NT2/D1 (cell line): ENCODE measurements at regions not wholly inside any gene's neighbourhood (a gene's known extent, or its start where the extent isn't known, plus 50 kb on each side); places are given as distances from the start of the nearest gene placed in this dataset.

Experiments
- DNase-seq: peaks from one replicate; pipeline ENCODE4 v3.0.0-alpha.2; 2011; ENCODE audit warnings: low read depth, low spot score
- H3K27me3 ChIP-seq: 2 replicates; pipeline ENCODE4 v1.6.0; 2011; ENCODE audit warnings: mild to moderate bottlenecking; ENCODE audit not compliant: insufficient read length, insufficient read depth
- H3K36me3 ChIP-seq: 2 replicates; pipeline ENCODE4 v1.6.1; 2011; ENCODE audit warnings: mild to moderate bottlenecking, low read length, mixed read lengths; ENCODE audit not compliant: insufficient read depth, insufficient read length
- H3K4me1 ChIP-seq: 2 replicates; pipeline ENCODE4 v1.5.1; 2011; ENCODE audit not compliant: insufficient read depth, insufficient read length
- H3K4me3 ChIP-seq: 2 replicates; pipeline ENCODE4 v1.5.1; 2011; ENCODE audit warnings: low read depth; ENCODE audit not compliant: insufficient read length
- H3K9ac ChIP-seq: 2 replicates; pipeline ENCODE4 v1.6.0; 2011; ENCODE audit warnings: low read depth; ENCODE audit not compliant: insufficient read length
- H3K9me3 ChIP-seq: 2 replicates; pipeline ENCODE4 v1.5.1; 2011; ENCODE audit warnings: mild to moderate bottlenecking, low read length; ENCODE audit not compliant: insufficient read depth
- SUZ12 ChIP-seq: IDR thresholded peaks from 2 replicates; pipeline ENCODE4 v1.6.1; 2011; ENCODE audit not compliant: insufficient read length, insufficient read depth; ENCODE audit errors: extremely low read depth
- YY1 ChIP-seq: IDR thresholded peaks from 2 replicates; pipeline ENCODE4 v1.6.1; 2011; ENCODE audit not compliant: insufficient read length, insufficient read depth
- ZNF274 ChIP-seq: IDR thresholded peaks from 2 replicates; pipeline ENCODE4 v1.6.1; 2011; ENCODE audit warnings: mild to moderate bottlenecking, low read depth, low read length

GRCh38 chr9:93900971-93901861 lies 53.9 kb downstream of the BARX1 start:
- Histone ChIP-seq H3K27me3 (no peaks in the 10 kb centered on the region), H3K36me3 (no peaks in the 10 kb centered on the region), H3K4me1 (peaks cover 11% of the 10 kb centered on the region), H3K9ac (no peak overlapping the region), H3K9me3 (no peaks in the 10 kb centered on the region; the same call in 1 of the 2 replicates), H3K4me3 (no peak overlapping the region)
- DNase-seq, result no peak
- no peak for TF ChIP-seq SUZ12

- no peak for DNase-seq
- H3K27me3 ChIP-seq, result no peaks in the 10 kb centered on the region
Measured at GRCh38 chr9:93900436-93900819, 54.7 kb downstream of the BARX1 start.

DNA sequence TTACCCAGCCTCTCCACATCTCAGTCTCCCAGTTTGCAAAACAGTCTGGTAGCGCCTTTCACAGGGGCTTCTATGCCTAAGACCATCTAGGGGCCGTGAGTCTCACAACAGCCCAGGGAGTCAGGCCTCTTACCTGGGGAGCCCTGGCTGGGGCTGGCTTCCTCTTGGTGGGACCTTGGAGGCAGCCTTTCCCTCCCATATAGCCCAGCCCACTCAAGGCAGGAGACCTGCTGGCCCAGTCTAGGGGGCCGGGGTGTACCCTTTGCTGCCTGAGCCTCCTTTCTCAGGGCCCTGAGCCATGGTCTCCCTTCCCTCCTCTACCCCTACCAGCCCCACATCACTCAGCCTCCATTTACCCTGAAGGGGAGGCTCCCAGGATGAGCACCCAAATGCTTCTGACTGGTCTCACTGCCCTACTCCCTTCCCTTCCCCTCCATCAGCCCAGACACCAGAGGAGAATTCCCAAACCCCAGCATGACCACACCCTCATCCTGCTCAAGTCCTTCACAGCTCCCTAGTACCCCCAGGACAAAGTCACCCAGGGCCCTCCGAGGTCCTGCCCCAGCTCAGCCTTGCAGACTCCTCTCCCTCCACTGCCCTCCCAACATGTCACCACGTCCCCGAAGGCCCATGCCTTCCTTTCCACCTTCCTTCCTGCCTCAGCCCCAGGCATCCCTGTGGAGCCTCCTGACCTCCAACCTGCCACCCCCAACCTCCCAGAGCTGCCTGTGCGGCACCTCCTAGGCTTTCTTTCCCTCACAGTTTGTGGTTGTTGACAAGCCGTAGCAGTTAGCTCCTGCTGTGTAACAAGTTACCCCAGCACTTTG lies 55.3 kb downstream of the BARX1 start:
- no peak for TF ChIP-seq ZNF274
- Histone ChIP-seq H3K9me3 (no peaks in the 10 kb centered on the region; the same call in 1 of the 2 replicates), H3K9ac (no peak overlapping the region), H3K4me1 (peaks cover 3% of the 10 kb centered on the region), H3K4me3 (no peak overlapping the region), H3K36me3 (no peaks in the 10 kb centered on the region), H3K27me3 (no peaks in the 10 kb centered on the region)
- DNase-seq, result no peak

More at GRCh38 chr9:93900436-93900819, 54.7 kb downstream of the BARX1 start:
- Histone ChIP-seq H3K36me3 (no peaks in the 10 kb centered on the region), H3K9me3 (no peaks in the 10 kb centered on the region; the same call in 1 of the 2 replicates), H3K4me1 (peaks cover 6% of the 10 kb centered on the region), H3K9ac (no peak overlapping the region), H3K4me3 (no peak overlapping the region)
- TF ChIP-seq SUZ12 (no peak), YY1 (no peak)

GRCh38 chr9:93898502-93899426 lies 56.4 kb downstream of the BARX1 start:
- Histone ChIP-seq H3K9ac (no peak overlapping the region), H3K4me1 (peaks cover 3% of the 10 kb centered on the region), H3K9me3 (peaks cover under 1% of the 10 kb centered on the region; the same call in 1 of the 2 replicates), H3K36me3 (no peaks in the 10 kb centered on the region), H3K4me3 (no peak overlapping the region), H3K27me3 (no peaks in the 10 kb centered on the region)
- DNase-seq, result no peak
- TF ChIP-seq YY1 (no peak), SUZ12 (no peak), ZNF274 (no peak)

DNA sequence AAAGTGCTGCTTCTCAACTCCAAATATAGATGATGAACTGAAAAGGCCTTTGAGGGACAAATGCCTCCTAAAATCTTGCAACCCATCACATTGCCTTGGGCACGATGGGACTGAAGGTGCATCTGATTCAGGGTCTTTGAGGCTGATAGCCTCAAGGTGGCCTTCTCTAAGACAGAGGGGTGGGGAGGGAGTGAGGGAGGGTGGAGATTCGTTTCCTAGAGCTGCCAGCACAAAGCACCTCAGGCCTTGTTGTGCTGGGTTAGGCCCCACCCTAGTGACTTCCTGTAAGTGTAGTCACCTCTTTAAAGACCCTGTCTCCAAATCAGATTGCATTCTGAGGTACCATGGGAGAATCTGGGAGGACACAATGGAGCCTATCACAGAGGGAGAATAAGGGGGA lies 57.1 kb downstream of the BARX1 start:
- DNase-seq, result no peak

DNA sequence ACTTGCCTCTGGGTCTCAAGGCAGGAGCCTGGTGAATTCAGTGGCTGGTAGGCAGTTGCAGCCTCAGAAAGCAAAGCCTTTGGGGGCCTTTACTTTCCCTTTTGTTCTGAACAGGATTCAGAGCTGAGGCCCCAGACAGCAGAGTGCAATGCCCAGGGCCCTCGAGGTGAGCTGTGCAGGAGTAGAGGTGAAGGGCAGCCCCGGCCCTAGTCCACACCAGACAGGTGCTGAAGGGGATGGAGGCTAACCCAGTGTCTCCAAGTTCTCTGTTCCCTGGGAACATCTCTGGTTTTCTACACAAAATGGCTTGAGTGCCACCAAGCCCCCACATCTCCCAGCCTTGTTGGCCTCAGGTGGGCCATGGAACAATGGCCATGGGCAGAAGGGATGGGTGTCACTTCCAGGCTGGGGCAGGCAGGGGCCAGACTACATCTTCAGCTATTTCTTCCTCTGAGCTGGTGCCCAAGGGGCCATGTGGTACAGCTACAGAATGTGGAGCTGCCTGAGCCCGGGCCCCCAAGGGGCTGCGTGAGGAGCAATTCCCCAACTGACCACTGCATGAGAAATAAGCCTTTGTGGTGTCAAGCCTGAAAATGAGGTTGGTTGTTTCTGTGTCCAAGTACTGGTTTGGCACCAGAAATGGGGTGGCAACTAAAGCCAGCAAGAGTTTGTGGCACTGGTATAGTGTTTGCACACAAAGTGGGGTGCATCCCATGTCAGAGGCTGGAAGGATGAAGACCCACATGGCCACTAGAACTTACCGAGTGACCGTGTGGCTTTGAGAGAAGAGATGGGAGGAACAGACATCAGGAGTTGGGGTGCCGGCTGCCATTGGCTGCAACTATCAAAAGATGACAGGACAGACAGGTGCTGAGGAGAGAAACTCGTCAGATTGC lies 57.8 kb downstream of the BARX1 start:
- H3K36me3 ChIP-seq, result no peaks in the 10 kb centered on the region
- TF ChIP-seq ZNF274, result no peak
- no peak for TF ChIP-seq SUZ12
- TF ChIP-seq YY1, result no peak
- no peak for DNase-seq
- H3K4me1 ChIP-seq, result peaks cover 3% of the 10 kb centered on the region
- H3K9ac ChIP-seq, result no peak overlapping the region
- H3K9me3 ChIP-seq, result peaks cover 15% of the 10 kb centered on the region
- no peak overlapping the region for H3K4me3 ChIP-seq
- no peaks in the 10 kb centered on the region for H3K27me3 ChIP-seq

More for the DNA sequence above, 57.1 kb downstream of the BARX1 start:
- Histone ChIP-seq H3K9me3 (peaks cover 8% of the 10 kb centered on the region; the same call in 1 of the 2 replicates), H3K36me3 (no peaks in the 10 kb centered on the region), H3K4me1 (peaks cover 3% of the 10 kb centered on the region), H3K4me3 (no peak overlapping the region), H3K27me3 (no peaks in the 10 kb centered on the region), H3K9ac (no peak overlapping the region)
- TF ChIP-seq YY1, result no peak
- no peak for TF ChIP-seq ZNF274
- no peak for TF ChIP-seq SUZ12
